ENCODE measurements at regions not wholly inside any gene's neighbourhood (a gene's known extent, or its start where the extent isn't known, plus 50 kb on each side); places are given as distances from the start of the nearest gene placed in this dataset.
"Not testable (repeated sequence)": the region's sequence is repeated elsewhere in the genome, so short reads cannot be mapped to it uniquely, and the experiment has no call there.

DNA sequence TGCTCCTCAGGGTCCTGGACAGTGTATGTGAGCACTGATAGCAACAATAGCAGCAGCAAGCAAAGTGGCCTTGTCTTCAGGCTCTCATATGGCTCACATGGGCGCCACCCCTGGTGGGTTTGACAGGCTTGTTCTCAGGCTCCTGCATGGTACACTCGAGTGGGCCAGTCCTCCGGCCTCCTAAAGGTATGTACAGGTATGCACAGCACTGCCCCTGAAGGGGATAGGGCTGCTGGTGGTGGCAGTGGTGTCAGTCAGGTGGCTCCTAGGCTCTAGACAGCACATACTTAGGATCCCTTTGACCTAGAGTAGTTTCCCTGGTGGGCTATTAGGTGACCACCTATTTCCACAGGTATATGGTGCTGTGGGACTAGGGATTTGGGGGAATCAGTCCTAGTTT is 79.8 kb downstream of the LGALS9B start:
- DNase-seq (ENCODE audit: low spot score) = not testable (repeated sequence)

GRCh38 chr17:20381358-20382300 is 85.7 kb downstream of the LGALS9B start:
- peak; percentile 5 for DNase-seq (ENCODE audit: low spot score)

- DNase-seq (ENCODE audit: low spot score) = not testable (repeated sequence)
Observed at GRCh38 chr17:20380625-20381024, 86.7 kb downstream of the LGALS9B start.

DNA sequence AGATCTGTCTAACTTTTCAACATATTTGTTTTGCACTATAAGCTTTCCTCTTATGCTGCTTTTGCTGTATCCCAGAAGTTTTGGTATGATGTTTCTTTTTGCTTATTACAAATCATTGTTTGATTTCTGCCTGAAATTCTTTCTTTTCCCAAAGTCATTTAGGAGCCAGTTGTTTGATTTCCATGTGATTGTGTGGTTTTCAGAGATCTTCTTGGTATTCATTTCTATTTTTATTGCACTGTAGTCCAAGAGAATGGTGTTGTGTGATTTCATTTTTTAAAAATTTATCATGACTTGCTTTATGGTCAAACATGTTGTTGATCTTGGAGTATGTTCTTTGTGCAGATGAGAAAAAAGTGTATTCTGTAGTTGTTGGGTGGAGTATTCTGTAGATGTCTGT is 88.1 kb downstream of the LGALS9B start:
- not testable (repeated sequence) for DNase-seq (ENCODE audit: low spot score)

DNA sequence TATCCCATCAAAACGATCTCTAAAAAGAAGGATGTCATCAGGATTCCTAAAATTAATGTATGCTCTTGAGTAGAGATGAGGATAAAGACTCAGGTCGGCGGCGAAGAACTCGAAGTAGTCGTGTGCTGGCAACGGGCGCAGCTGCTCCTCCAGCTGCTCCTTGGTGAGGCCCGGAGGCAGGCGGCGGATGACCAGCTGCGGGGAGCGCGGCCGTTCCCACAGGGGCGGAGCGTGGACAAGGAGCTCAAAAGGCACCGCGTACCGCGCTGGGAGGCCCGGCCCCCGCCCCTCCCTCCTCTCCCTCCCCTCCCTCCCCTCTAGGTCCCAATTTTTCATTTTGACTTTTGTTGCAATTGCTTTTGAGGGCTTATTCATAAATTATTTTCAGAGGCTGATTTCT is 90.7 kb downstream of the LGALS9B start:
- not testable (repeated sequence) for DNase-seq (ENCODE audit: low spot score)

DNA sequence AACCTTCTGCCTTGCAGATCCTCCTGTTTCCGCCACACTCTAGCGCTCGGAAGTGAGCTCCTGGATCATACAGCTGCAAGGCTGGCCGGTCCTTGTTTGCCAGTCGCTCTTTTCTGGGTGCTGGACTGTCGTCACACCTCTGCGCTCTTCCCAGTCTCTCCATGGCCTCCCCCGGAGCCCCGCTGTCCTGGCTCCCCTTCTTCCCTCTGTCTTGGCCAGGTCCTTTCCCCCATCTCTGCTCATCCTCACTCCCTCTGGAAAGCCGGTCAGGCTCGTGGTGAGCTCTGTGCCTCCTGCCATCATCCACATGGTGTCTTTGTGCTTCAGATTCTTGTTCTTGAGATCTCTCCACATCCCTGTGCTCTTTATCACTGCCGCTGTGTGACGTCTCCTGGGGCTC is 91.6 kb downstream of the LGALS9B start:
- not testable (repeated sequence) for DNase-seq (ENCODE audit: low spot score)
